H9 (cell line): ENCODE measurements at regions not wholly inside any gene's neighbourhood (a gene's known extent, or its start where the extent isn't known, plus 50 kb on each side); places are given as distances from the start of the nearest gene placed in this dataset.

Experiments used
- DNase-seq: peaks from one replicate; pipeline ENCODE4 v3.0.0-alpha.2; 2017
- H2AFZ ChIP-seq: one replicate; pipeline ENCODE4 v1.6.1; 2013; ENCODE audit warnings: mild to moderate bottlenecking, low read length, control low read depth, moderate library complexity
- H2AK5ac ChIP-seq: 2 replicates; pipeline ENCODE4 v1.6.1; 2013; ENCODE audit warnings: low read length, control low read depth, mixed read lengths; ENCODE audit not compliant: insufficient read length
- H2BK120ac ChIP-seq: one replicate; pipeline ENCODE4 v1.6.1; 2013; ENCODE audit warnings: low read depth, mild to moderate bottlenecking, low read length, control low read depth, inconsistent platforms; ENCODE audit not compliant: poor library complexity, severe bottlenecking
- H2BK12ac ChIP-seq: 2 replicates; pipeline ENCODE4 v1.6.1; 2013; ENCODE audit warnings: low read length, control low read depth, mixed read lengths, low read depth; ENCODE audit not compliant: insufficient read length
- H2BK15ac ChIP-seq: 2 replicates; pipeline ENCODE4 v1.6.1; 2013; ENCODE audit warnings: low read depth, low read length, control low read depth
- H2BK20ac ChIP-seq: one replicate; pipeline ENCODE4 v1.6.1; 2013; ENCODE audit warnings: low read depth, mild to moderate bottlenecking, low read length, control low read depth, inconsistent platforms; ENCODE audit not compliant: poor library complexity, severe bottlenecking
- H2BK5ac ChIP-seq: 2 replicates; pipeline ENCODE4 v1.6.1; 2013; ENCODE audit warnings: low read length, control low read depth, mixed read lengths; ENCODE audit not compliant: insufficient read length
- H3K14ac ChIP-seq: 2 replicates; pipeline ENCODE4 v1.6.1; 2013; ENCODE audit warnings: low read length, control low read depth; ENCODE audit not compliant: insufficient read depth
- H3K18ac ChIP-seq: 2 replicates; pipeline ENCODE4 v1.6.1; 2013; ENCODE audit warnings: low read depth, mild to moderate bottlenecking, mixed read lengths, low read length, control low read depth; ENCODE audit not compliant: insufficient read length
- H3K23ac ChIP-seq: 2 replicates; pipeline ENCODE4 v1.6.1; 2013; ENCODE audit warnings: low read length, control low read depth, mixed read lengths, low read depth; ENCODE audit not compliant: insufficient read length
- H3K23me2 ChIP-seq: 2 replicates; pipeline ENCODE4 v1.6.1; 2013; ENCODE audit warnings: low read depth, mild to moderate bottlenecking, mixed read lengths, low read length, control low read depth; ENCODE audit not compliant: insufficient read length, poor library complexity, severe bottlenecking
- H3K27ac ChIP-seq: 2 replicates; pipeline ENCODE4 v1.5.1; 2013; ENCODE audit warnings: low read length, control low read depth, mixed read lengths, low read depth; ENCODE audit not compliant: insufficient read length
- H3K27me3 ChIP-seq: 2 replicates; pipeline ENCODE4 v1.6.1; 2013; ENCODE audit warnings: low read length, control low read depth, inconsistent platforms; ENCODE audit not compliant: insufficient read depth
- H3K4ac ChIP-seq: 2 replicates; pipeline ENCODE4 v1.6.1; 2013; ENCODE audit warnings: low read depth, mild to moderate bottlenecking, control low read depth, inconsistent platforms, low read length, moderate library complexity
- H3K4me1 ChIP-seq: 2 replicates; pipeline ENCODE4 v1.6.1; 2013; ENCODE audit warnings: low read length, control low read depth, inconsistent platforms; ENCODE audit not compliant: insufficient read depth
- H3K4me2 ChIP-seq: 2 replicates; pipeline ENCODE4 v1.6.1; 2013; ENCODE audit warnings: low read length, control low read depth, mixed read lengths; ENCODE audit not compliant: insufficient read length, insufficient read depth
- H3K56ac ChIP-seq: 2 replicates; pipeline ENCODE4 v1.6.1; 2013; ENCODE audit warnings: low read depth, mild to moderate bottlenecking, mixed read lengths, low read length, control low read depth; ENCODE audit not compliant: insufficient read length
- H3K79me1 ChIP-seq: 2 replicates; pipeline ENCODE4 v1.6.1; 2013; ENCODE audit warnings: low read depth, mild to moderate bottlenecking, moderate library complexity, low read length, control low read depth, inconsistent platforms; ENCODE audit not compliant: insufficient read depth, poor library complexity, severe bottlenecking
- H3K79me2 ChIP-seq: 2 replicates; pipeline ENCODE4 v1.6.1; 2013; ENCODE audit warnings: low read length, control low read depth, inconsistent platforms; ENCODE audit not compliant: insufficient read depth
- H3K9ac ChIP-seq: 2 replicates; pipeline ENCODE4 v1.6.1; 2013; ENCODE audit warnings: low read length, control low read depth, mixed read lengths; ENCODE audit not compliant: insufficient read length; ENCODE audit errors: extremely low read depth
- H3K9me3 ChIP-seq: one replicate; pipeline ENCODE4 v1.6.1; 2013; ENCODE audit warnings: low read depth, low read length, inconsistent platforms; ENCODE audit not compliant: control insufficient read depth
- H3T11ph ChIP-seq: one replicate; pipeline ENCODE4 v1.6.1; 2013; ENCODE audit warnings: mild to moderate bottlenecking, low read length, control low read depth, inconsistent platforms
- H4K20me1 ChIP-seq: one replicate; pipeline ENCODE4 v1.6.1; 2013; ENCODE audit not compliant: control insufficient read depth, insufficient read length, insufficient read depth
- H4K5ac ChIP-seq: 2 replicates; pipeline ENCODE4 v1.6.1; 2013; ENCODE audit warnings: low read depth, mild to moderate bottlenecking, mixed read lengths, low read length, control low read depth; ENCODE audit not compliant: insufficient read length
- H4K8ac ChIP-seq: replicated peaks from 2 replicates; pipeline ENCODE4 v1.6.1; 2013; ENCODE audit warnings: low read length, control low read depth, mixed read lengths, low read depth; ENCODE audit not compliant: insufficient read length
- H4K91ac ChIP-seq: 2 replicates; pipeline ENCODE4 v1.6.1; 2013; ENCODE audit warnings: low read depth, mild to moderate bottlenecking, moderate library complexity, mixed read lengths, low read length, control low read depth; ENCODE audit not compliant: insufficient read length
- H3K27ac Mint-ChIP-seq, 3 experiments: 2 replicates in 2 of 3; 3 replicates in 1 of 3; pipeline ENCODE4 v1.8.0; 2020 to 2021; ENCODE audit warnings: mixed read lengths in 3 of 3, mild to moderate bottlenecking in 1 of 3, moderate library complexity in 1 of 3
- H3K27me3 Mint-ChIP-seq: 2 replicates; pipeline ENCODE4 v1.8.0; 2021; ENCODE audit warnings: low read depth, mild to moderate bottlenecking, moderate library complexity, mixed read lengths
- H3K36me3 Mint-ChIP-seq, 3 experiments: 2 replicates in 2 of 3; 3 replicates in 1 of 3; pipeline ENCODE4 v1.8.0; 2020 to 2021; ENCODE audit warnings: low read depth in 3 of 3, mixed read lengths in 3 of 3; ENCODE audit not compliant: insufficient read depth in 1 of 3
- H3K4me1 Mint-ChIP-seq, 2 experiments: 2 replicates each; pipeline ENCODE4 v1.8.0; 2020; ENCODE audit warnings: mixed read lengths in 2 of 2
- H3K4me3 Mint-ChIP-seq, 2 experiments: 2 replicates in 1 of 2; 3 replicates in 1 of 2; pipeline ENCODE4 v1.8.0; 2020 to 2021; ENCODE audit warnings: mild to moderate bottlenecking in 2 of 2, mixed read lengths in 2 of 2, moderate library complexity in 1 of 2
- H3K9me3 Mint-ChIP-seq, 2 experiments: 2 replicates in 1 of 2; 3 replicates in 1 of 2; pipeline ENCODE4 v1.8.0; 2020; ENCODE audit warnings: mild to moderate bottlenecking in 2 of 2, mixed read lengths in 2 of 2, moderate library complexity in 1 of 2
- CTCF ChIP-seq: fragments of 200-600 bp; sonication (generic); conservative IDR thresholded peaks from 3 replicates; pipeline ENCODE4 v1.8.0; 2021; ENCODE audit warnings: antibody characterized with exemption, mild to moderate bottlenecking
- WGBS: extraction: QIAGEN DNeasy Blood & Tissue Kit; methylation state at CpG from one replicate; pipeline ENCODE4 v1.1.7; 2013; ENCODE audit warnings: missing lambda C conversion rate, low lambda C conversion rate, mixed read lengths; ENCODE audit not compliant: insufficient read length; ENCODE audit errors: extremely low coverage; 5-methylcytosine and 5-hydroxymethylcytosine counted together

- Histone ChIP-seq H3K4me2 (no peak overlapping the region), H2BK12ac (no peak overlapping the region), H2BK20ac (no peak overlapping the region), H3K4ac (no peak overlapping the region), H3K23me2 (no peaks in the 10 kb centered on the region), H3K14ac (no peak overlapping the region), H4K91ac (no peak overlapping the region), H3K27me3 (no peaks in the 10 kb centered on the region), H3K4me1 (no peaks in the 10 kb centered on the region), H2AFZ (no peak overlapping the region), H2BK120ac (no peak overlapping the region), H4K8ac (no peak overlapping the region), H3T11ph (no peak overlapping the region), H3K27ac (no peak overlapping the region), H3K18ac (no peak overlapping the region), H2BK5ac (no peak overlapping the region), H3K23ac (no peak overlapping the region), H3K9me3 (no peaks in the 10 kb centered on the region), H4K5ac (no peak overlapping the region), H3K79me1 (no peaks in the 10 kb centered on the region), H2AK5ac (no peak overlapping the region), H4K20me1 (no peaks in the 10 kb centered on the region), H2BK15ac (no peak overlapping the region), H3K9ac (no peak overlapping the region), H3K56ac (no peak overlapping the region), H3K79me2 (no peaks in the 10 kb centered on the region)
- Mint-ChIP-seq H3K4me1 (peaks cover 0 to 3% of the 10 kb centered on the region in 2 experiments; a peak in 3 of 4 replicates), H3K27me3 (0 out of 2 replicates have a peak, but pooled peaks cover 2% of the 10 kb centered on the region), H3K9me3 (peaks cover 0 to 32% of the 10 kb centered on the region in 2 experiments; a peak in 2 of 5 replicates), H3K27ac (0 out of 7 replicates have a peak overlapping the region, but pooled peaks of 1 of the 3 experiments have one; percentile 36), H3K36me3 (no peaks in the 10 kb centered on the region; a peak in 1 of 7 replicates), H3K4me3 (no peak overlapping the region)
- WGBS: no CpG with 5 or more reads among the region's 3 CpGs
- no peak for TF ChIP-seq CTCF
- no peak for DNase-seq
Observed at GRCh38 chrX:138014577-138014976, 448.6 kb downstream of the ZIC3 start.
